Erythroblast (primary cell): ENCODE measurements at regions not wholly inside any gene's neighbourhood (a gene's known extent, or its start where the extent isn't known, plus 50 kb on each side); places are given as distances from the start of the nearest gene placed in this dataset.

Experiments
- GATA1 ChIP-seq: IDR thresholded peaks from 2 replicates; pipeline ENCODE4 v1.6.1; 2011; ENCODE audit warnings: low read depth, mild to moderate bottlenecking, control low read depth, low read length, moderate library complexity
- POLR2A ChIP-seq: IDR thresholded peaks from 2 replicates; pipeline ENCODE4 v1.6.1; 2011; ENCODE audit warnings: mild to moderate bottlenecking, low read length

GRCh38 chr5:17694371-17694770, 60.1 kb downstream of the TAF11L14 start:
- no peak for TF ChIP-seq POLR2A
- no peak for TF ChIP-seq GATA1
